OCI-LY1 (cell line): ENCODE measurements at regions not wholly inside any gene's neighbourhood (a gene's known extent, or its start where the extent isn't known, plus 50 kb on each side); places are given as distances from the start of the nearest gene placed in this dataset.

Source experiments
- CTCF ChIP-seq: fragments of 200-600 bp; sonication (generic), shearing (Covaris generic); IDR thresholded peaks from 2 replicates; pipeline ENCODE4 v1.5.1; 2017; ENCODE audit warnings: mild to moderate bottlenecking, antibody characterized with exemption, low read length, moderate library complexity, mixed read lengths
- EZH2 ChIP-seq: fragments of 200-600 bp; sonication (generic), shearing (Covaris generic); IDR thresholded peaks from 2 replicates; pipeline ENCODE4 v1.8.0; 2017; ENCODE audit warnings: borderline replicate concordance, mixed run types, mild to moderate bottlenecking, antibody characterized with exemption, low read length, moderate library complexity, mixed read lengths

GRCh38 chr19:30690935-30691818, 319.0 kb downstream of the ZNF536 start:
- TF ChIP-seq CTCF, result no peak
- no peak for TF ChIP-seq EZH2
